HL-60 (cell line): ENCODE measurements at regions not wholly inside any gene's neighbourhood (a gene's known extent, or its start where the extent isn't known, plus 50 kb on each side); places are given as distances from the start of the nearest gene placed in this dataset.

ENCODE experiments used
- CTCF ChIP-seq: IDR thresholded peaks from one replicate; pipeline ENCODE4 v1.5.1; 2011; ENCODE audit warnings: low read length, control low read depth, inconsistent platforms; ENCODE audit not compliant: insufficient read depth
- POLR2AphosphoS5 ChIP-seq: IDR thresholded peaks from 2 replicates; pipeline ENCODE4 v1.6.1; 2012; ENCODE audit warnings: low read depth
- REST ChIP-seq: IDR thresholded peaks from 2 replicates; pipeline ENCODE4 v1.6.1; 2012; ENCODE audit warnings: low read depth; ENCODE audit not compliant: insufficient replicate concordance

DNA sequence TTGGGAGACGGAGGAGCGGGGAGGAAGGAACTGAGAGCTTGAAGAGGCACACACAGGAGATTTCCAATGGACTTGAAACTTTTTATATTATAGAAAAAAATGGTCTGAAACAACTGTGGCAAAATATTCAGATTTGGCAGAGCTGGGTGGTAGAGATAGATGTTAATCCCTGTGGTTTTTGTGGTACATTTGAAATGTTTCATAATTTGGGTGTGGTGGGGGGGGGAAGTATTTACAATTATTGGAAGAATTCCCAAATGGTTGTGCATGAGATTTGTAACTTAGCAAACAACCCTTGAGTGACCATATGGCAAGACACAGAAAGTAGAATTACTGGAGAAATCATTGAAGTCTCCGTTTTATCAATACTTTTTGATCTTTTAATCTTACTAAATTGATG is 588.8 kb upstream of the PSMD7 start:
- TF ChIP-seq POLR2AphosphoS5 (no peak), CTCF (no peak), REST (no peak)
